GM18867 (cell line): ENCODE measurements at regions not wholly inside any gene's neighbourhood (a gene's known extent, or its start where the extent isn't known, plus 50 kb on each side); places are given as distances from the start of the nearest gene placed in this dataset.

Experiments
- ATAC-seq: cut with Tn5 transposase; IDR thresholded peaks from one replicate; pipeline ENCODE4 v1.9.1; 2021; ENCODE audit warnings: mild to moderate bottlenecking, moderate library complexity; ENCODE audit not compliant: unreplicated experiment

GRCh38 chr6:150536835-150537234, 62.9 kb upstream of the PLEKHG1 start:
- ATAC-seq, result no peak

GRCh38 chr6:150537491-150537890, 62.2 kb upstream of the PLEKHG1 start:
- ATAC-seq, result no peak

GRCh38 chr6:150537893-150538292, 61.8 kb upstream of the PLEKHG1 start:
- no peak for ATAC-seq

GRCh38 chr6:150539111-150539510, 60.6 kb upstream of the PLEKHG1 start:
- ATAC-seq, result no peak

GRCh38 chr6:150539568-150539967, 60.1 kb upstream of the PLEKHG1 start:
- no peak for ATAC-seq

GRCh38 chr6:150541576-150541975, 58.1 kb upstream of the PLEKHG1 start:
- no peak for ATAC-seq

GRCh38 chr6:150543178-150543577, 56.5 kb upstream of the PLEKHG1 start:
- no peak for ATAC-seq

GRCh38 chr6:150544793-150545192, 54.9 kb upstream of the PLEKHG1 start:
- ATAC-seq, result no peak

GRCh38 chr6:150546457-150546856, 53.2 kb upstream of the PLEKHG1 start:
- ATAC-seq, result no peak

- ATAC-seq, result no peak
Measured at GRCh38 chr6:150547502-150548222, 52.0 kb upstream of the PLEKHG1 start.

GRCh38 chr6:150548330-150548729, 51.4 kb upstream of the PLEKHG1 start:
- no peak for ATAC-seq

- ATAC-seq, result no peak
Measured at GRCh38 chr6:150549007-150549406, 50.7 kb upstream of the PLEKHG1 start.

GRCh38 chr6:150549674-150550101, 50.0 kb upstream of the PLEKHG1 start:
- ATAC-seq, result no peak
